ENCODE measurements at regions not wholly inside any gene's neighbourhood (a gene's known extent, or its start where the extent isn't known, plus 50 kb on each side); places are given as distances from the start of the nearest gene placed in this dataset.
"Not testable (repeated sequence)": the region's sequence is repeated elsewhere in the genome, so short reads cannot be mapped to it uniquely, and the experiment has no call there.

DNA sequence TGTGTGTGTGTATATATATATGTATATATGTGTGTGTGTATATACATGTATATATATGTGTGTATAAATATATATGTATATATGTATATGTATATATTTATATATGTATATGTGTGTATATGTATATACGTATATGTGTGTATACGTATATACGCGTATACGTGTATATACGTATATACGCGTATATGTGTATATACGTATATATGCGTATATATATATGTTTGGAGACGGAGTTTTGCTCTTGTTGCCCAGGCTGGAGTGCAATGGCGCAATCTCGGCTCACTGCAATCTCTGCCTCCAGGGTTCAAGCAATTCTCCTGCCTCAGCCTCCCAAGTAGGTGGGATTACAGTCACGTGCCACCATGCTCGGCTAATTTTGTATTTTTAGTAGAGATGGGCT lies 212.6 kb downstream of the KCNJ2 start:
- not testable (repeated sequence) for TF ChIP-seq CTCF, POLR2A (IDR thresholded peaks at IDR 0.05)

Data from uterus (tissue), 2 donors.